HG03432 (cell line): ENCODE measurements at regions not wholly inside any gene's neighbourhood (a gene's known extent, or its start where the extent isn't known, plus 50 kb on each side); places are given as distances from the start of the nearest gene placed in this dataset.
"Not testable (repeated sequence)": the region's sequence is repeated elsewhere in the genome, so short reads cannot be mapped to it uniquely, and the experiment has no call there.

Experiments used
- ATAC-seq: cut with Tn5 transposase; IDR thresholded peaks from one replicate; pipeline ENCODE4 v1.9.1; 2021; ENCODE audit warnings: mild to moderate bottlenecking, moderate library complexity; ENCODE audit not compliant: unreplicated experiment

- ATAC-seq: not testable (repeated sequence)
Measured at GRCh38 chr1:146883190-146883589, 54.9 kb upstream of the NBPF12 start.

- ATAC-seq: not testable (repeated sequence)
Measured at GRCh38 chr1:146881096-146881495, 57.0 kb upstream of the NBPF12 start.

DNA sequence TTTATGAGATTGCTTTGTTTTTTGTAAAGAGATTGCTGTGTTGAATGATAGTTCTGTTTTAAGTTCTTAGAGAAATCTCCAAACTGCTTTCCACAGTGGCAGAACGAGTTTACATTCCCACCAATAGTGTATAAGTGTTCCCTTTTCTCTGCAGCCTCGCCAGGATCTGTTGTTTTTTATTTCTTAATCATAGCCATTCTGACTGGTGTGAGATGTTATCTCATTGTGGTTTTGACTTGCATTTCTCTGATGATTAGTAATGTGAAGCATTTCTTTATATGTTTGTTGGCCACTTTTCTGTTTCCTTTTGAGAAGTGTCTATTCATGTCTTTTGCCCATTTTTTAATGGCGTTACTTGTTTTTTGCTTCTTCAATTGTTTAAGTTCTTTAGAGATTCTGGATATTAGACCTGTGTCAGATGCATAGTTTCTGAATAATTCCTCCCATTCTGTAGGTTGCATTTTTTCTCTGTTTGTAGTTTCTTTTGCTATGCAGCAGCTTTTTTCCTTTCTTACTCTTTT is 74.3 kb upstream of the NBPF12 start:
- not testable (repeated sequence) for ATAC-seq

GRCh38 chr1:146853147-146853546 is 85.0 kb upstream of the NBPF12 start:
- ATAC-seq: not testable (repeated sequence)

DNA sequence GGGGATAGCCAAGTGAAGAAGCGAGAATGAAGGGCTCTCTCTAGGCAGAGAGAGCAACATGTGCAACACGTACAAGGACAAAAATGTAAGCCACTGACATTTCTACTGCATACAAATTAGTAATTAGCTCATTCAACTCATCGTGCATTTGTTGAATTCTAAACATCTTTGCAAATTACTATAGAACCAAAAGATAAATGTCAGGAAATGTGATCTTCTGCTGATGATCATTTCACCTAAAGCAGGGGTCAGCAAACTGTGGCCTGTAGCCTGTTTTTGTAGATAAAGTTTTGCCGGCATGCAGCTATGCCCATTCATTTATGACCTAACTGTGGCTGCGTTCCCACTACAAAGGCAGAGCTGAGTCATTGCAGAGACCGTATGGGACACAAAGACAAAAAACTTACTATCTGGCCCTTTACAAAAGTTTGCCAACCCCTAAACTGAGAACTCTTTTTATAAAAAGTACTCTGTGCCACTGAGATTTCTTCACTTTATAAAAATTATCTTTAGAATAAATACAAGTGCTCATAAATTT is 87.7 kb upstream of the NBPF12 start:
- not testable (repeated sequence) for ATAC-seq

DNA sequence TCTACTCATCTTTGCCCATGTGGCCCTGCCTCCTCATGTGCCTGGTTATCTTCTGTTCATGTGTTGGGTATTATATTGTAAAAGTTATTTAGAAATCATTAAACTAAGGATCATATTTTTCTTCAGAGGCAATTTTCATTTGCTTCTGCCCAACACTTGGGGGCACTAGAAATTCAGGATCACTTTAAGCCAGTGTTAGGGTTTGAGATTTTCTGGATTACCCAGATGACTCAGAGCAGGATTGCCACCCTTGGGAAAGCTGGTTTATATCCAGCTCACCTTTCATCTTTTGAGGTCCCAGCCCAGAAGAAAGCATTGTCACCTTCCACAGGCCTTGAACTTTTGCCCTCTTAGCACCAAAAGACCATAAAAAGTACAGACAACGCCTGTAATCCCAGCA is 99.4 kb upstream of the NBPF12 start:
- not testable (repeated sequence) for ATAC-seq

DNA sequence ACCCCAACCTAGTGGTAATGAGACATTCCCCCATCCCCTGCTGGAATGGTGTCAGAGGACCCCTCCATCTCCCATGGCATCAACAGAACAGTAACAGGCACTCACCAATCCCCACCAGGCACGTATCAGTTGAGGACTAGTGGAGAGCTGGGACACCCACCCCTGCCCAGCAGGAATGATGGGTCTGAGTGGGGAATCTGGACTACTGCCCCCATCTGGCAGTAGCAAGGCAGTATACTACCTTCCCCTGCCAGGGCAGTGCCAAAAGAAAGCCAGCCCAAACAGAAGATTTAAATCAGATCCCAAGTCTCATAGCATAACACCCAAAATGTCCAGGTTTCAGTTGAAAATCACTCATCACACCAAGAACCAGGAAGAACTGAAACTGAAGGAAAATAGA is 111.2 kb upstream of the NBPF12 start:
- not testable (repeated sequence) for ATAC-seq

GRCh38 chr1:146794236-146794635 is 143.9 kb upstream of the NBPF12 start:
- not testable (repeated sequence) for ATAC-seq

- not testable (repeated sequence) for ATAC-seq
Measured at GRCh38 chr1:146792725-146793124, 145.4 kb upstream of the NBPF12 start.

DNA sequence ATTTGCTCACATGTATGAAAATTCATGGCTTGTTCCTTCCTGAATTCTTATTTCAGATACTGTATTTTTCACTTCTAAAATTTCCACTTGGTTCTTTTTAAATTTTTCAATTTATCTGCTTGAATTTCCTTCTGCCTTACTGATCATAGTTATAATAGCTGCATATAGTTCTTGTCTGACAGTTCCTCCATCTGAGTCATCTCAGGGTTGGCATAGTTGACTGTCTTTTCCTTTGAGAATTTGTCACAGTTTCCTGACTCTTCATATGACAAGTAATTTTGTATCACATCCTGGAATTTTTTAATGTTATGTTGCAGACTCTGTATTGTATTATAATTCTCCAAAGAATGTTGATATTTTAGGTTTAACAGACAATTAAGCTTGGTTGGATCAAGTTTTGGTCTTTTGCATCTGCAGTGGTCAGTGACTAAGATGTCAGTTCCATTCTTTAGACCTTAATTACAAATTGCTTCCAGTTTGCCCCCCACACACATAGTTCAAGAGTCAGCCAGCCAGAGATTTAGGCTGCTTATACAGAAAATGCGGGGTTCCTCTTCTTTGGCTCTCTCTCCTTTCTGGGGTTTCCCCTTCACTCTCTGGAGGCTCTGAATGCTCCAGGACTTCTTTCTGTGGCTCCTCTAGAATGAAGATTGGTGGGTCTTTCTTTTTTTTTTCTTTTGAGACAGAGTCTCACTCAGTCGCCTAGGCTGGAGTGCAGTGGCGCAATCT is 153.7 kb upstream of the NBPF12 start:
- ATAC-seq: not testable (repeated sequence)

DNA sequence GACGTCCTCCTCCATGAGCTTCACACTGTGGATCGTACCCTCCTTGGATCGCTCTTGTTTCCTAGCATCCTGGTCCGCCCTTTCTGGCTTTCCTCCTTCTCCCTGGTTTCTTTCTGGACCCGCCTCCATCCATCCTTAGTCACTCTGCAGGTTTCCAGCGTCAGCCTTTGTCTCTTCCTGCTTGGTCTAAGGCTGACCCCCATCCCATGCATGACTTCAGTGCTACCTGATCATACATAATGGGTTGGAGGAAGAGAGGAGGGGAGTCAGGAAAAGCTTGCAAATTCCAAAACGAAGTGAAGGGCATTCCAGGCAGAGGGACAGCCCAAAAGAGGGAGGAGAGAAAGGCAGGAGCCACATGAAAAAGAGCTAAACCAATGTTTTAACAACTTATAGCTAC is 156.9 kb upstream of the NBPF12 start:
- not testable (repeated sequence) for ATAC-seq

- not testable (repeated sequence) for ATAC-seq
Measured at GRCh38 chr1:146777826-146778602, 160.1 kb upstream of the NBPF12 start.

- not testable (repeated sequence) for ATAC-seq
Measured at GRCh38 chr1:146774988-146775387, 163.1 kb upstream of the NBPF12 start.

DNA sequence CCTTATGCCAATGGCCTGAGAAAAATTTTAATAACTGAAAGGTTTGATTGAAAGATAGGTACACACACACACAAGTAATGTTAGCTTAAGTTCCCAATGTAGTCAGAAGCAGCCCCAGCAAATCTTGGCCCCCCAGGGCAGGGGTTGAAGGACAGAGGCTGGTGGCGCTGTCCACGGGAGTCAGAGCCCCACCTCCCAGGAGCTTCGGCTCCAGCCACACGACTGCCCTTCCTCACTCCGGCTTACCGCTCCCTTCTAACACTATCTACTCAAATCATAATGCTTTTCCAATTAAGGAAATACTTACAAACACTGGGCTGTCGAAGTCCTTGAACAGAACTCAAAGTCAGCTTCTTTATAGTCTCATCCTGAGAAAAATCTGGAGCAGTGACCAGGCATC is 163.9 kb upstream of the NBPF12 start:
- ATAC-seq: not testable (repeated sequence)

GRCh38 chr1:146771409-146771808 is 166.7 kb upstream of the NBPF12 start:
- ATAC-seq: not testable (repeated sequence)

GRCh38 chr1:146770998-146771397 is 167.1 kb upstream of the NBPF12 start:
- not testable (repeated sequence) for ATAC-seq

- not testable (repeated sequence) for ATAC-seq
Measured at GRCh38 chr1:146763234-146763633, 174.9 kb upstream of the NBPF12 start.

DNA sequence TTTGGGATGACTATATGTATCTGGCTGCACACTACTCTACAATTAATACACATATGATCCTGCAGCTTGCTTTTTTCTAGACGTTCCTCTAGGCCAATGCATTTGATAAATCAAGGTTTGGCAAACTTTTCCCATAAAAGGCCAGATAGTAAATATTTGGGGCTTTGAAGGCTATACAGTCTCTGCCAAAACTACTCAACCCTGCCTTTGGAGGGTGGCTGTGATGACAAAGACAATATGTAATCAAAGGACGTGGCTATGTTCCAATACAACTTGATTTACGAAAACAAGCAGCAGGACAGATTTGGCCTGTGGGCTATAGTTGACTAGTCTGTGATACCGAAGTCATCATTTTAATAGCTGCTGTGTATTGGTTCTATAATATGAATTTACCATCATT is 181.3 kb upstream of the NBPF12 start:
- ATAC-seq: not testable (repeated sequence)

GRCh38 chr1:146748686-146749085 is 189.4 kb upstream of the NBPF12 start:
- not testable (repeated sequence) for ATAC-seq

- ATAC-seq: not testable (repeated sequence)
Measured at GRCh38 chr1:146731981-146732680, 206.0 kb upstream of the NBPF12 start.
